Osteoblast (primary cell): ENCODE measurements at regions not wholly inside any gene's neighbourhood (a gene's known extent, or its start where the extent isn't known, plus 50 kb on each side); places are given as distances from the start of the nearest gene placed in this dataset.
"Not testable (repeated sequence)": the region's sequence is repeated elsewhere in the genome, so short reads cannot be mapped to it uniquely, and the experiment has no call there.

Experiments
- DNase-seq: peaks from one replicate; pipeline ENCODE4 v3.0.0; 2011; ENCODE audit warnings: low spot score, mixed read lengths; ENCODE audit not compliant: insufficient read length; ENCODE audit errors: missing footprints
- H2AFZ ChIP-seq: 2 replicates; pipeline ENCODE4 v1.6.0; 2011; ENCODE audit warnings: mild to moderate bottlenecking, low read length
- H3K27ac ChIP-seq: 2 replicates; pipeline ENCODE4 v1.5.1; 2011; ENCODE audit warnings: mild to moderate bottlenecking, low read depth, low read length, moderate library complexity
- H3K27me3 ChIP-seq: 2 replicates; pipeline ENCODE4 v1.6.0; 2012; ENCODE audit warnings: mild to moderate bottlenecking, control low read depth, inconsistent platforms, low read length, moderate library complexity; ENCODE audit not compliant: insufficient read depth
- H3K36me3 ChIP-seq: 2 replicates; pipeline ENCODE4 v1.5.1; 2011; ENCODE audit warnings: mild to moderate bottlenecking, low read length, control low read depth, moderate library complexity; ENCODE audit not compliant: insufficient read depth
- H3K4me1 ChIP-seq: 2 replicates; pipeline ENCODE4 v1.5.1; 2011; ENCODE audit warnings: mild to moderate bottlenecking, low read length, control low read depth, moderate library complexity; ENCODE audit not compliant: insufficient read depth
- H3K4me2 ChIP-seq: 2 replicates; pipeline ENCODE4 v1.6.0; 2011; ENCODE audit warnings: mild to moderate bottlenecking, low read length; ENCODE audit not compliant: insufficient read depth
- H3K4me3 ChIP-seq: fragments of 200-600 bp; sonication (generic); 3 replicates; pipeline ENCODE4 v1.5.1; 2012; ENCODE audit warnings: mild to moderate bottlenecking, low read length, inconsistent platforms; ENCODE audit not compliant: insufficient read depth
- H3K79me2 ChIP-seq: 2 replicates; pipeline ENCODE4 v1.6.0; 2012; ENCODE audit warnings: mild to moderate bottlenecking, low read length, control low read depth, inconsistent platforms; ENCODE audit not compliant: insufficient read depth
- H3K9me3 ChIP-seq: 2 replicates; pipeline ENCODE4 v1.5.1; 2011; ENCODE audit warnings: low read depth, low read length, control low read depth
- H4K20me1 ChIP-seq: 2 replicates; pipeline ENCODE4 v1.6.0; 2012; ENCODE audit warnings: mild to moderate bottlenecking, low read length, control low read depth; ENCODE audit not compliant: insufficient read depth
- TF ChIP-seq, protein P1 (sequence below): IDR thresholded peaks from 2 replicates; pipeline ENCODE4 v1.5.1; 2011; ENCODE audit warnings: mild to moderate bottlenecking, low read depth, low read length, moderate library complexity; ENCODE audit errors: extremely low read depth

DNA sequence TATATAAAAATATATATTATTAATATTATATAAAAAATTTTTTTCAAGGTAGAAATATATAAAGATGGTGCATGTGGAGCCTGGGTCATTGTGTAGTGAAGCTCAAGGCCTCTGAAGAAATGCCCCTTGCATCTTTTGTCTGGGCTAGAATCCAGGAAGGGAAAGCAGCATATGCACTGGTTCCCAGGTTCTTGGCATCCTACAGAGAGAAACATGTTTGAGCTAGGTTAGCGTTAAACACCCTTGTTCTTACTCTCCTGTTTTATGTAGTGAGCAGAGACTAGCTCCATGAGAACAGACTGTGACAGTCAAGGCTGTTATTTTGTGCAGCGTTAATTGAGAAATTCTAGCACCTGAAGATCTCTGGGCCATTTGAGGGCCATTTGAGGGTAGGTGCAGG is 116.1 kb downstream of the POM121L12 start:
- H3K4me1 ChIP-seq = no peaks in the 10 kb centered on the region
- H2AFZ ChIP-seq = no peak overlapping the region
- no peaks in the 10 kb centered on the region for H3K36me3 ChIP-seq
- no peaks in the 10 kb centered on the region for H3K79me2 ChIP-seq
- no peak overlapping the region for H3K27ac ChIP-seq
- no peak for DNase-seq
- H4K20me1 ChIP-seq = no peaks in the 10 kb centered on the region
- no peak overlapping the region for H3K4me2 ChIP-seq
- no peak overlapping the region for H3K4me3 ChIP-seq
- TF ChIP-seq, protein P1, sequence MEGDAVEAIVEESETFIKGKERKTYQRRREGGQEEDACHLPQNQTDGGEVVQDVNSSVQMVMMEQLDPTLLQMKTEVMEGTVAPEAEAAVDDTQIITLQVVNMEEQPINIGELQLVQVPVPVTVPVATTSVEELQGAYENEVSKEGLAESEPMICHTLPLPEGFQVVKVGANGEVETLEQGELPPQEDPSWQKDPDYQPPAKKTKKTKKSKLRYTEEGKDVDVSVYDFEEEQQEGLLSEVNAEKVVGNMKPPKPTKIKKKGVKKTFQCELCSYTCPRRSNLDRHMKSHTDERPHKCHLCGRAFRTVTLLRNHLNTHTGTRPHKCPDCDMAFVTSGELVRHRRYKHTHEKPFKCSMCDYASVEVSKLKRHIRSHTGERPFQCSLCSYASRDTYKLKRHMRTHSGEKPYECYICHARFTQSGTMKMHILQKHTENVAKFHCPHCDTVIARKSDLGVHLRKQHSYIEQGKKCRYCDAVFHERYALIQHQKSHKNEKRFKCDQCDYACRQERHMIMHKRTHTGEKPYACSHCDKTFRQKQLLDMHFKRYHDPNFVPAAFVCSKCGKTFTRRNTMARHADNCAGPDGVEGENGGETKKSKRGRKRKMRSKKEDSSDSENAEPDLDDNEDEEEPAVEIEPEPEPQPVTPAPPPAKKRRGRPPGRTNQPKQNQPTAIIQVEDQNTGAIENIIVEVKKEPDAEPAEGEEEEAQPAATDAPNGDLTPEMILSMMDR = no peak
- no peaks in the 10 kb centered on the region for H3K9me3 ChIP-seq
- no peaks in the 10 kb centered on the region for H3K27me3 ChIP-seq

DNA sequence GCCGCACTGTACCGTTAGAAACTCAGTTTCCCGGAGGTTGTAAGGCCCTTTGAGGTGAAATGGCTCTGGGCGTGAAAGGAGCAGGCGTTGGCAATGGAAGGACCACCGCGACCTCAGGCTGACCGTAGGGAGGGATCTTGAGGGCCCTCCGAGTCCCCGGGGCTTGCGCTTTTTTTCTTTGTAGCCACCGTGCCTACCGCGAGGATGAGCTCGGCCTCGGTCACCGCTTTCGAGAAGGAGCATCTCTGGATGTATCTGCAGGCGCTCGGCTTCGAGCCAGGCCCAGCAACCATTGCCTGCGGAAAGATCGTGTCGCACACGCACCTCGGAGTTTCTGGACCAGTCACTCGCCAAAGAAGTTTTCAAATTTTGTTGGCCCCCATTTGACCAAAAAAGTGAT is 151.8 kb downstream of the POM121L12 start:
- not testable (repeated sequence) for H3K36me3 ChIP-seq, H4K20me1 ChIP-seq, H2AFZ ChIP-seq, H3K4me1 ChIP-seq, H3K4me3 ChIP-seq, H3K9me3 ChIP-seq, H3K4me2 ChIP-seq, DNase-seq, H3K79me2 ChIP-seq, H3K27ac ChIP-seq, H3K27me3 ChIP-seq

DNA sequence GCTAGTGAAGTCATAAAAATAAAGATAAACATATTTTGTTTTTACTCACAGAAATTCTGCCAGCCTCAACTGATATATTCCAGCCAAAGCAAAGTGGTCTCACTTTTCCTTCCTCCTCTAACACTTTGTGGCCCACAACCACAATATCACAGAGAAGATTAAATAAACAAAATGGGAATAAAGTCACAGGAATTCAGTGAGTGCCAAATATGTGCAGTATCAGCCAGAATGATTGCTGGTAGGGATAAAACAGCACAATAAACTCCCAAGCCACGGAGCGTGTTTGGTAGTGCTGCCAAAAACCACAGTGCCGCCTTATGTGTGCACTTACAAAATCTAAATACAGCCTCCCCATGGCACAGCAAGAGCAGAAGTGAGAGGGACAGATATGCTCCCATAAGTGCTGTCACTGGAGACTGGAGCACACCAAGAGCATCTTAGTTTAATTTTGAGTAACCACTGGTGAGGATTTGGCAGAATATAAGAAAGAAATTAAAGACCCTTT is 155.8 kb downstream of the POM121L12 start:
- no peaks in the 10 kb centered on the region for H3K4me1 ChIP-seq
- TF ChIP-seq, protein P1 = no peak
- no peak for DNase-seq
- no peak overlapping the region for H3K4me2 ChIP-seq
- no peaks in the 10 kb centered on the region for H3K27me3 ChIP-seq
- H3K9me3 ChIP-seq = no peaks in the 10 kb centered on the region
- H2AFZ ChIP-seq = no peak overlapping the region
- H3K4me3 ChIP-seq = no peak overlapping the region
- no peaks in the 10 kb centered on the region for H4K20me1 ChIP-seq
- no peaks in the 10 kb centered on the region for H3K79me2 ChIP-seq
- no peak overlapping the region for H3K27ac ChIP-seq
- no peaks in the 10 kb centered on the region for H3K36me3 ChIP-seq

DNA sequence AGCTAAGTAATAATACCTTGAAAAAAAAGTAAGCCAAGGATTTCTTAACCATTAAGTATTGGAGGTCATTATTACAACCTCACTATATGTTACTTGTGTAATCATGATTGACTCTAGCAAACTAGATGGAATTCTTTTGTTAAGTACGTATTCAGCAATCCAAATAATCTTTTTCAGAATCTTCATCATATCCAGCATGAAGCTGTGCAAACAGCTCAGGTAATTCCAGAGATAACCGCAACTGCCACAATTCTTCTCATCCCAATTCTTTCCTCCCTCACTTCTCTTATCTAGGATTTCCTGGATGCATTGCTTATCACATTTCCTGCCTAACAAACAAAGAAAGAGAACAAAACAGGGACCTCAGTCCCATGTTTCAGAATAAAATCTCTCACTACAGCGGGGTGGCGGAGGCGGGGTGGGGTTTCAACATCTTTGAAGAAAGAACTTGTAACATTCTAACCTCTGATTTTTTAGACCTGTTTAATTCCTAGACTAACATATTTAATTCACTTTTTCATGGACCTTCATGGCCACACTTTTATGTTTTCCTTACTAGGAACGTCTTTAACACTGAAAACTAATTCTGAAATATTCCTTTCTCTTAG is 156.5 kb downstream of the POM121L12 start:
- no peak overlapping the region for H2AFZ ChIP-seq
- H3K36me3 ChIP-seq = no peaks in the 10 kb centered on the region
- no peaks in the 10 kb centered on the region for H3K4me1 ChIP-seq
- TF ChIP-seq, protein P1 = no peak
- no peaks in the 10 kb centered on the region for H3K9me3 ChIP-seq
- no peak overlapping the region for H3K4me2 ChIP-seq
- no peak overlapping the region for H3K4me3 ChIP-seq
- no peak for DNase-seq
- no peaks in the 10 kb centered on the region for H3K79me2 ChIP-seq
- H4K20me1 ChIP-seq = no peaks in the 10 kb centered on the region
- H3K27ac ChIP-seq = no peak overlapping the region
- no peaks in the 10 kb centered on the region for H3K27me3 ChIP-seq
